A673 (cell line): ENCODE measurements at regions not wholly inside any gene's neighbourhood (a gene's known extent, or its start where the extent isn't known, plus 50 kb on each side); places are given as distances from the start of the nearest gene placed in this dataset.
"Not testable (repeated sequence)": the region's sequence is repeated elsewhere in the genome, so short reads cannot be mapped to it uniquely, and the experiment has no call there.

Experiments used
- BruUV-seq: library from RNA; stranded (reverse); fragments of 400-500 nt; replicated peaks from 2 replicates; lab custom pipeline; 2021; lab: Mats Ljungman, UMichigan
- CTCF ChIA-PET: fragments of 300-600 bp; sonication (Branson Sonifier 250); formaldehyde crosslinking; loops from one replicate; lab custom pipeline; 2022; ENCODE audit warnings: antibody characterized with exemption; lab: Charles Lee
- POLR2A ChIA-PET: fragments of 300-600 bp; sonication (Branson Sonifier 250); formaldehyde crosslinking; loops from one replicate; lab custom pipeline; 2022; ENCODE audit warnings: antibody characterized with exemption; ENCODE audit not compliant: low non-redundant PET; lab: Charles Lee
- DNase-seq: peaks from one replicate; pipeline ENCODE4 v3.0.0-alpha.2; 2015; ENCODE audit warnings: low spot score
- H3K27ac ChIP-seq: fragments of 200-600 bp; sonication (generic); 2 replicates; pipeline ENCODE4 v1.5.1; 2016; ENCODE audit warnings: mixed run types, low read depth, mild to moderate bottlenecking, mixed read lengths, antibody characterized with exemption, low read length; ENCODE audit not compliant: poor library complexity, severe bottlenecking
- H3K27me3 ChIP-seq: fragments of 200-600 bp; sonication (generic); replicated peaks from 2 replicates; pipeline ENCODE4 v1.6.1; 2017; ENCODE audit warnings: mixed run types, low read depth, mild to moderate bottlenecking, mixed read lengths, antibody characterized with exemption, low read length; ENCODE audit not compliant: insufficient read depth, poor library complexity
- H3K36me3 ChIP-seq: fragments of 200-600 bp; sonication (generic); 2 replicates; pipeline ENCODE4 v1.6.1; 2016; ENCODE audit warnings: mixed run types, mild to moderate bottlenecking, mixed read lengths, antibody characterized with exemption, low read length; ENCODE audit not compliant: insufficient read depth, poor library complexity, severe bottlenecking
- H3K4me1 ChIP-seq: fragments of 200-600 bp; sonication (generic); 2 replicates; pipeline ENCODE4 v1.6.1; 2017; ENCODE audit warnings: mixed run types, mild to moderate bottlenecking, mixed read lengths, antibody characterized with exemption, low read length; ENCODE audit not compliant: insufficient read depth, poor library complexity, severe bottlenecking
- H3K4me3 ChIP-seq: fragments of 200-600 bp; sonication (generic); 2 replicates; pipeline ENCODE4 v1.5.1; 2016; ENCODE audit warnings: low read depth, mixed run types, mild to moderate bottlenecking, mixed read lengths, low read length; ENCODE audit not compliant: poor library complexity, severe bottlenecking
- H3K9me3 ChIP-seq: fragments of 200-600 bp; sonication (generic); 2 replicates; pipeline ENCODE4 v1.6.1; 2016; ENCODE audit warnings: mixed run types, low read depth, mild to moderate bottlenecking, mixed read lengths, antibody characterized with exemption, low read length; ENCODE audit not compliant: poor library complexity, severe bottlenecking
- CTCF ChIP-seq: fragments of 300-800, 200-600 bp; sonication (generic); conservative IDR thresholded peaks from 2 replicates; pipeline ENCODE4 v1.5.1; 2017; ENCODE audit warnings: low read depth, mild to moderate bottlenecking, antibody characterized with exemption, low read length, moderate library complexity, mixed read lengths
- EZH2 ChIP-seq: fragments of 200-600 bp; sonication (generic); IDR thresholded peaks from 2 replicates; pipeline ENCODE4 v1.6.1; 2017; ENCODE audit warnings: borderline replicate concordance, low read depth, mild to moderate bottlenecking, mixed read lengths, antibody characterized with exemption, low read length; ENCODE audit not compliant: poor library complexity, severe bottlenecking
- intact Hi-C: fragments of 100-400 bp; cut with micrococcal nuclease; formaldehyde crosslinking; loops from one replicate; pipeline ENCODE4 v1.10.0; 2022; ENCODE audit not compliant: unreplicated experiment

GRCh38 chr4:91684955-91685354 is 618.8 kb upstream of the GRID2 start:
- POLR2A ChIA-PET: no interaction called here
- TF ChIP-seq EZH2 (no peak), CTCF (no peak)
- BruUV-seq: no TSS peak

GRCh38 chr4:91688413-91688812 is 615.4 kb upstream of the GRID2 start:
- TF ChIP-seq CTCF (no peak), EZH2 (no peak)
- ChIA-PET CTCF (no interaction called here), POLR2A (no interaction called here)
- BruUV-seq: no TSS peak
- Histone ChIP-seq H3K27ac (no peak overlapping the region), H3K9me3 (no peaks in the 10 kb centered on the region), H3K36me3 (no peaks in the 10 kb centered on the region), H3K27me3 (no peaks in the 10 kb centered on the region), H3K4me3 (no peak overlapping the region), H3K4me1 (no peaks in the 10 kb centered on the region)
- no peak for DNase-seq
- intact Hi-C loops: no loop called here

More at GRCh38 chr4:91684955-91685354, 618.8 kb upstream of the GRID2 start:
- no peaks in the 10 kb centered on the region for H3K4me1 ChIP-seq
- CTCF ChIA-PET: no interaction called here
- H3K27me3 ChIP-seq: no peaks in the 10 kb centered on the region
- no peaks in the 10 kb centered on the region for H3K9me3 ChIP-seq
- no peak for DNase-seq
- intact Hi-C loops: no loop called here
- H3K36me3 ChIP-seq: no peaks in the 10 kb centered on the region
- no peak overlapping the region for H3K27ac ChIP-seq
- no peak overlapping the region for H3K4me3 ChIP-seq

DNA sequence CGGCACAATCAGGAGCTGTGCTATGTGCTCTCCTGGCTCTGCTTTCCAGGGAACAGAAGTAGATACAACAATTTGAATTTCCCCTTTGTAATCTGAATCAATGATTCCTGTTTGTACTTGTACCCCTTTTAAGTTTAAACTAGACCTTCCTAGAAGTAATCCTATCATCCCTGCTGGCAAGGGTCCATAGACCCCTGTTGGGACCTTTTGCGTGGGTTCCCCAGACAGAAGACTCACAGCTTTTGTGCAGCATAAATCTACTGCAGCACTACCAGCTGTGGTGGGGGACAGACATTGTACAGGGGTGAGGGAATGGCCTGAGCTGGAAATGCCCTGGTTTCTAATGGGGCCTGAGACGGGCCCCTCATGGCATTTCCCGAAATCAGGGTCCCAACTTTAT is 604.1 kb upstream of the GRID2 start:
- H3K9me3 ChIP-seq, intact Hi-C loops, CTCF ChIA-PET, H3K4me3 ChIP-seq, BruUV-seq, H3K36me3 ChIP-seq, H3K4me1 ChIP-seq, H3K27me3 ChIP-seq: not testable (repeated sequence)
- DNase-seq: peak; percentile 53
- peak overlapping the region; percentile 57 for H3K27ac ChIP-seq
- POLR2A ChIA-PET: interaction anchor here (0.8 kb wide), 1 partner anchor 419 kb away, joined by 3 read pairs; no protein-coding TSS in a partner anchor

- Histone ChIP-seq H3K27ac (no peak overlapping the region), H3K27me3 (no peaks in the 10 kb centered on the region), H3K9me3 (no peaks in the 10 kb centered on the region), H3K4me3 (no peak overlapping the region), H3K4me1 (no peaks in the 10 kb centered on the region), H3K36me3 (no peaks in the 10 kb centered on the region)
- BruUV-seq: no TSS peak
- no peak for DNase-seq
- no peak for TF ChIP-seq EZH2
- TF ChIP-seq CTCF: no peak
- CTCF ChIA-PET: no interaction called here
- POLR2A ChIA-PET: no interaction called here
- intact Hi-C loops: no loop called here
Measured at GRCh38 chr4:91729851-91730250, 573.9 kb upstream of the GRID2 start.
